WTC11 (cell line): ENCODE measurements at regions not wholly inside any gene's neighbourhood (a gene's known extent, or its start where the extent isn't known, plus 50 kb on each side); places are given as distances from the start of the nearest gene placed in this dataset.

Experiments used
- ATF1 ChIP-seq: sonication (generic); formaldehyde crosslinking; IDR thresholded peaks from 2 replicates; pipeline ENCODE4 v1.8.1; 2023; ENCODE audit warnings: mild to moderate bottlenecking, moderate library complexity, missing genetic modification reagents
- ATF6 ChIP-seq: sonication (generic); formaldehyde crosslinking; IDR thresholded peaks from 2 replicates; pipeline ENCODE4 v1.8.1; 2023; ENCODE audit warnings: mild to moderate bottlenecking, missing genetic modification reagents
- CTCF ChIP-seq: fragments of 200-600 bp; IDR thresholded peaks from 2 replicates; pipeline ENCODE4 v1.8.0; 2022; ENCODE audit warnings: antibody characterized with exemption
- E2F4 ChIP-seq: sonication (generic); formaldehyde crosslinking; IDR thresholded peaks from 2 replicates; pipeline ENCODE4 v1.8.1; 2022; ENCODE audit warnings: low read depth, mild to moderate bottlenecking, moderate library complexity, missing genetic modification reagents, borderline replicate concordance
- ESRRA ChIP-seq: sonication (generic); formaldehyde crosslinking; IDR thresholded peaks from 2 replicates; pipeline ENCODE4 v1.8.1; 2022; ENCODE audit warnings: mild to moderate bottlenecking, missing genetic modification reagents, borderline replicate concordance
- ETV6 ChIP-seq: sonication (generic); formaldehyde crosslinking; IDR thresholded peaks from 2 replicates; pipeline ENCODE4 v1.8.1; 2022; ENCODE audit warnings: mild to moderate bottlenecking, missing genetic modification reagents
- JUN ChIP-seq: sonication (generic); formaldehyde crosslinking; IDR thresholded peaks from 2 replicates; pipeline ENCODE4 v1.8.0; 2023; ENCODE audit warnings: mild to moderate bottlenecking, missing genetic modification reagents
- SP1 ChIP-seq: sonication (generic); formaldehyde crosslinking; conservative IDR thresholded peaks from 2 replicates; pipeline ENCODE4 v1.8.1; 2022; ENCODE audit warnings: missing genetic modification reagents
- TP53 ChIP-seq: sonication (generic); formaldehyde crosslinking; IDR thresholded peaks from 2 replicates; pipeline ENCODE4 v1.8.1; 2023; ENCODE audit warnings: mild to moderate bottlenecking, missing genetic modification reagents
- USF1 ChIP-seq: sonication (generic); formaldehyde crosslinking; IDR thresholded peaks from 2 replicates; pipeline ENCODE4 v1.8.0; 2022; ENCODE audit warnings: mild to moderate bottlenecking, missing genetic modification reagents
- USF2 ChIP-seq: sonication (generic); formaldehyde crosslinking; IDR thresholded peaks from 2 replicates; pipeline ENCODE4 v1.8.1; 2023; ENCODE audit warnings: mild to moderate bottlenecking, missing genetic modification reagents, moderate library complexity
- ZBTB21 ChIP-seq: sonication (generic); formaldehyde crosslinking; IDR thresholded peaks from 2 replicates; pipeline ENCODE4 v1.8.1; 2023; ENCODE audit warnings: mild to moderate bottlenecking, missing genetic modification reagents, borderline replicate concordance
- ZNF512 ChIP-seq: sonication (generic); formaldehyde crosslinking; IDR thresholded peaks from 2 replicates; pipeline ENCODE4 v1.8.1; 2022; ENCODE audit warnings: missing genetic modification reagents, borderline replicate concordance

- no peak for TF ChIP-seq CTCF
- no peak for TF ChIP-seq ZBTB21
- TF ChIP-seq ESRRA, result no peak
- no peak for TF ChIP-seq E2F4 (CRISPR knock-in tag)
- TF ChIP-seq ZNF512 (CRISPR knock-in tag), result no peak
- TF ChIP-seq TP53 (CRISPR knock-in tag), result no peak
- no peak for TF ChIP-seq ETV6 (CRISPR knock-in tag)
- no peak for TF ChIP-seq JUN (CRISPR knock-in tag)
- no peak for TF ChIP-seq USF1 (CRISPR knock-in tag)
- TF ChIP-seq ATF1 (CRISPR knock-in tag), result no peak
- no peak for TF ChIP-seq USF2 (CRISPR knock-in tag)
- TF ChIP-seq SP1 (CRISPR knock-in tag), result no peak
- no peak for TF ChIP-seq ATF6 (CRISPR knock-in tag)
Observed at GRCh38 chr16:85999778-86000177, 100.8 kb downstream of the IRF8 start.
